H9 (cell line): ENCODE measurements at regions not wholly inside any gene's neighbourhood (a gene's known extent, or its start where the extent isn't known, plus 50 kb on each side); places are given as distances from the start of the nearest gene placed in this dataset.

Experiments used
- DNase-seq: peaks from one replicate; pipeline ENCODE4 v3.0.0-alpha.2; 2017
- H2AFZ ChIP-seq: one replicate; pipeline ENCODE4 v1.6.1; 2013; ENCODE audit warnings: mild to moderate bottlenecking, low read length, control low read depth, moderate library complexity
- H2AK5ac ChIP-seq: 2 replicates; pipeline ENCODE4 v1.6.1; 2013; ENCODE audit warnings: low read length, control low read depth, mixed read lengths; ENCODE audit not compliant: insufficient read length
- H2BK120ac ChIP-seq: one replicate; pipeline ENCODE4 v1.6.1; 2013; ENCODE audit warnings: low read depth, mild to moderate bottlenecking, low read length, control low read depth, inconsistent platforms; ENCODE audit not compliant: poor library complexity, severe bottlenecking
- H2BK12ac ChIP-seq: 2 replicates; pipeline ENCODE4 v1.6.1; 2013; ENCODE audit warnings: low read length, control low read depth, mixed read lengths, low read depth; ENCODE audit not compliant: insufficient read length
- H2BK15ac ChIP-seq: 2 replicates; pipeline ENCODE4 v1.6.1; 2013; ENCODE audit warnings: low read depth, low read length, control low read depth
- H2BK20ac ChIP-seq: one replicate; pipeline ENCODE4 v1.6.1; 2013; ENCODE audit warnings: low read depth, mild to moderate bottlenecking, low read length, control low read depth, inconsistent platforms; ENCODE audit not compliant: poor library complexity, severe bottlenecking
- H2BK5ac ChIP-seq: 2 replicates; pipeline ENCODE4 v1.6.1; 2013; ENCODE audit warnings: low read length, control low read depth, mixed read lengths; ENCODE audit not compliant: insufficient read length
- H3K14ac ChIP-seq: 2 replicates; pipeline ENCODE4 v1.6.1; 2013; ENCODE audit warnings: low read length, control low read depth; ENCODE audit not compliant: insufficient read depth
- H3K18ac ChIP-seq: 2 replicates; pipeline ENCODE4 v1.6.1; 2013; ENCODE audit warnings: low read depth, mild to moderate bottlenecking, mixed read lengths, low read length, control low read depth; ENCODE audit not compliant: insufficient read length
- H3K23ac ChIP-seq: 2 replicates; pipeline ENCODE4 v1.6.1; 2013; ENCODE audit warnings: low read length, control low read depth, mixed read lengths, low read depth; ENCODE audit not compliant: insufficient read length
- H3K23me2 ChIP-seq: 2 replicates; pipeline ENCODE4 v1.6.1; 2013; ENCODE audit warnings: low read depth, mild to moderate bottlenecking, mixed read lengths, low read length, control low read depth; ENCODE audit not compliant: insufficient read length, poor library complexity, severe bottlenecking
- H3K27ac ChIP-seq: 2 replicates; pipeline ENCODE4 v1.5.1; 2013; ENCODE audit warnings: low read length, control low read depth, mixed read lengths, low read depth; ENCODE audit not compliant: insufficient read length
- H3K27me3 ChIP-seq: 2 replicates; pipeline ENCODE4 v1.6.1; 2013; ENCODE audit warnings: low read length, control low read depth, inconsistent platforms; ENCODE audit not compliant: insufficient read depth
- H3K4ac ChIP-seq: 2 replicates; pipeline ENCODE4 v1.6.1; 2013; ENCODE audit warnings: low read depth, mild to moderate bottlenecking, control low read depth, inconsistent platforms, low read length, moderate library complexity
- H3K4me1 ChIP-seq: 2 replicates; pipeline ENCODE4 v1.6.1; 2013; ENCODE audit warnings: low read length, control low read depth, inconsistent platforms; ENCODE audit not compliant: insufficient read depth
- H3K4me2 ChIP-seq: 2 replicates; pipeline ENCODE4 v1.6.1; 2013; ENCODE audit warnings: low read length, control low read depth, mixed read lengths; ENCODE audit not compliant: insufficient read length, insufficient read depth
- H3K56ac ChIP-seq: 2 replicates; pipeline ENCODE4 v1.6.1; 2013; ENCODE audit warnings: low read depth, mild to moderate bottlenecking, mixed read lengths, low read length, control low read depth; ENCODE audit not compliant: insufficient read length
- H3K79me1 ChIP-seq: 2 replicates; pipeline ENCODE4 v1.6.1; 2013; ENCODE audit warnings: low read depth, mild to moderate bottlenecking, moderate library complexity, low read length, control low read depth, inconsistent platforms; ENCODE audit not compliant: insufficient read depth, poor library complexity, severe bottlenecking
- H3K79me2 ChIP-seq: 2 replicates; pipeline ENCODE4 v1.6.1; 2013; ENCODE audit warnings: low read length, control low read depth, inconsistent platforms; ENCODE audit not compliant: insufficient read depth
- H3K9ac ChIP-seq: 2 replicates; pipeline ENCODE4 v1.6.1; 2013; ENCODE audit warnings: low read length, control low read depth, mixed read lengths; ENCODE audit not compliant: insufficient read length; ENCODE audit errors: extremely low read depth
- H3K9me3 ChIP-seq: one replicate; pipeline ENCODE4 v1.6.1; 2013; ENCODE audit warnings: low read depth, low read length, inconsistent platforms; ENCODE audit not compliant: control insufficient read depth
- H3T11ph ChIP-seq: one replicate; pipeline ENCODE4 v1.6.1; 2013; ENCODE audit warnings: mild to moderate bottlenecking, low read length, control low read depth, inconsistent platforms
- H4K20me1 ChIP-seq: one replicate; pipeline ENCODE4 v1.6.1; 2013; ENCODE audit not compliant: control insufficient read depth, insufficient read length, insufficient read depth
- H4K5ac ChIP-seq: 2 replicates; pipeline ENCODE4 v1.6.1; 2013; ENCODE audit warnings: low read depth, mild to moderate bottlenecking, mixed read lengths, low read length, control low read depth; ENCODE audit not compliant: insufficient read length
- H4K8ac ChIP-seq: replicated peaks from 2 replicates; pipeline ENCODE4 v1.6.1; 2013; ENCODE audit warnings: low read length, control low read depth, mixed read lengths, low read depth; ENCODE audit not compliant: insufficient read length
- H4K91ac ChIP-seq: 2 replicates; pipeline ENCODE4 v1.6.1; 2013; ENCODE audit warnings: low read depth, mild to moderate bottlenecking, moderate library complexity, mixed read lengths, low read length, control low read depth; ENCODE audit not compliant: insufficient read length
- H3K27ac Mint-ChIP-seq, 3 experiments: 2 replicates in 2 of 3; 3 replicates in 1 of 3; pipeline ENCODE4 v1.8.0; 2020 to 2021; ENCODE audit warnings: mixed read lengths in 3 of 3, mild to moderate bottlenecking in 1 of 3, moderate library complexity in 1 of 3
- H3K27me3 Mint-ChIP-seq: 2 replicates; pipeline ENCODE4 v1.8.0; 2021; ENCODE audit warnings: low read depth, mild to moderate bottlenecking, moderate library complexity, mixed read lengths
- H3K36me3 Mint-ChIP-seq, 3 experiments: 2 replicates in 2 of 3; 3 replicates in 1 of 3; pipeline ENCODE4 v1.8.0; 2020 to 2021; ENCODE audit warnings: low read depth in 3 of 3, mixed read lengths in 3 of 3; ENCODE audit not compliant: insufficient read depth in 1 of 3
- H3K4me1 Mint-ChIP-seq, 2 experiments: 2 replicates each; pipeline ENCODE4 v1.8.0; 2020; ENCODE audit warnings: mixed read lengths in 2 of 2
- H3K4me3 Mint-ChIP-seq, 2 experiments: 2 replicates in 1 of 2; 3 replicates in 1 of 2; pipeline ENCODE4 v1.8.0; 2020 to 2021; ENCODE audit warnings: mild to moderate bottlenecking in 2 of 2, mixed read lengths in 2 of 2, moderate library complexity in 1 of 2
- H3K9me3 Mint-ChIP-seq, 2 experiments: 2 replicates in 1 of 2; 3 replicates in 1 of 2; pipeline ENCODE4 v1.8.0; 2020; ENCODE audit warnings: mild to moderate bottlenecking in 2 of 2, mixed read lengths in 2 of 2, moderate library complexity in 1 of 2
- CTCF ChIP-seq: fragments of 200-600 bp; sonication (generic); conservative IDR thresholded peaks from 3 replicates; pipeline ENCODE4 v1.8.0; 2021; ENCODE audit warnings: antibody characterized with exemption, mild to moderate bottlenecking
- WGBS: extraction: QIAGEN DNeasy Blood & Tissue Kit; methylation state at CpG from one replicate; pipeline ENCODE4 v1.1.7; 2013; ENCODE audit warnings: missing lambda C conversion rate, low lambda C conversion rate, mixed read lengths; ENCODE audit not compliant: insufficient read length; ENCODE audit errors: extremely low coverage; 5-methylcytosine and 5-hydroxymethylcytosine counted together

GRCh38 chr15:94677202-94677790 lies 445.9 kb downstream of the MCTP2 start:
- Histone ChIP-seq H3T11ph (no peak overlapping the region), H4K5ac (no peak overlapping the region), H2AFZ (no peak overlapping the region), H2BK15ac (no peak overlapping the region), H3K23me2 (no peaks in the 10 kb centered on the region), H3K18ac (no peak overlapping the region), H3K14ac (no peak overlapping the region), H2BK120ac (no peak overlapping the region), H3K4me2 (no peak overlapping the region), H4K20me1 (no peaks in the 10 kb centered on the region), H3K56ac (no peak overlapping the region), H3K23ac (no peak overlapping the region), H3K4ac (no peak overlapping the region), H4K91ac (no peak overlapping the region), H3K9me3 (no peaks in the 10 kb centered on the region), H4K8ac (no peak overlapping the region), H3K4me1 (no peaks in the 10 kb centered on the region), H2BK20ac (no peak overlapping the region), H3K79me1 (no peaks in the 10 kb centered on the region), H3K79me2 (no peaks in the 10 kb centered on the region), H3K27me3 (no peaks in the 10 kb centered on the region), H2BK12ac (no peak overlapping the region), H3K9ac (no peak overlapping the region), H2BK5ac (no peak overlapping the region), H2AK5ac (no peak overlapping the region), H3K27ac (no peak overlapping the region)
- no peaks in the 10 kb centered on the region; the same call in 1 of the 2 replicates for H3K27me3 Mint-ChIP-seq
- no peak for TF ChIP-seq CTCF
- no CpG with 5 or more reads among the region's 9 CpGs for WGBS
- H3K9me3 Mint-ChIP-seq: no peaks in the 10 kb centered on the region
- no peaks in the 10 kb centered on the region for H3K36me3 Mint-ChIP-seq
- no peak overlapping the region; a peak in 1 of 7 replicates for H3K27ac Mint-ChIP-seq
- DNase-seq: no peak
- H3K4me1 Mint-ChIP-seq: peaks cover 13% of the 10 kb centered on the region in 2 experiments
- no peak overlapping the region for H3K4me3 Mint-ChIP-seq
